OCI-M1 (cell line): ENCODE measurements at regions not wholly inside any gene's neighbourhood (a gene's known extent, or its start where the extent isn't known, plus 50 kb on each side); places are given as distances from the start of the nearest gene placed in this dataset.
A peak's percentile ranks its signal among the peaks of the same experiment; 100 is the strongest.

Experiments
- DNase-seq: peaks from one replicate; lab custom pipeline; 2025; lab: John Stamatoyannopoulos, UW

GRCh38 chr1:82775406-82776000 is 974.8 kb downstream of the ADGRL2 start:
- DNase-seq, result peak; percentile 20

GRCh38 chr1:82762829-82763532 is 962.2 kb downstream of the ADGRL2 start:
- DNase-seq, result peak; percentile 41

GRCh38 chr1:82759035-82759434 is 958.3 kb downstream of the ADGRL2 start:
- DNase-seq, result no peak

- no peak for DNase-seq
Observed at GRCh38 chr1:82755671-82756070, 954.9 kb downstream of the ADGRL2 start.

- DNase-seq, result no peak
Observed at GRCh38 chr1:82755191-82755590, 954.5 kb downstream of the ADGRL2 start.

- DNase-seq, result no peak
Observed at GRCh38 chr1:82752046-82752445, 951.3 kb downstream of the ADGRL2 start.

GRCh38 chr1:82733645-82734044 is 932.9 kb downstream of the ADGRL2 start:
- no peak for DNase-seq

GRCh38 chr1:82731216-82731615 is 930.5 kb downstream of the ADGRL2 start:
- DNase-seq, result no peak

GRCh38 chr1:82728206-82728605 is 927.5 kb downstream of the ADGRL2 start:
- no peak for DNase-seq

GRCh38 chr1:82724246-82724645 is 923.5 kb downstream of the ADGRL2 start:
- no peak for DNase-seq

- DNase-seq, result no peak
Observed at GRCh38 chr1:82722608-82723007, 921.9 kb downstream of the ADGRL2 start.

- DNase-seq, result no peak
Observed at GRCh38 chr1:82721702-82722101, 921.0 kb downstream of the ADGRL2 start.

- no peak for DNase-seq
Observed at GRCh38 chr1:82718719-82719419, 918.1 kb downstream of the ADGRL2 start.

GRCh38 chr1:82710091-82710490 is 909.4 kb downstream of the ADGRL2 start:
- no peak for DNase-seq

GRCh38 chr1:82707681-82708080 is 906.9 kb downstream of the ADGRL2 start:
- no peak for DNase-seq

- DNase-seq, result no peak
Observed at GRCh38 chr1:82706741-82707140, 906.0 kb downstream of the ADGRL2 start.

- DNase-seq, result no peak
Observed at GRCh38 chr1:82704966-82705365, 904.2 kb downstream of the ADGRL2 start.

- peak; percentile 13 for DNase-seq
Observed at GRCh38 chr1:82704393-82704792, 903.7 kb downstream of the ADGRL2 start.

GRCh38 chr1:82703951-82704350 is 903.2 kb downstream of the ADGRL2 start:
- DNase-seq, result no peak

GRCh38 chr1:82700476-82700875 is 899.7 kb downstream of the ADGRL2 start:
- DNase-seq, result no peak

GRCh38 chr1:82697965-82698364 is 897.2 kb downstream of the ADGRL2 start:
- no peak for DNase-seq

GRCh38 chr1:82695443-82695842 is 894.7 kb downstream of the ADGRL2 start:
- no peak for DNase-seq

- DNase-seq, result no peak
Observed at GRCh38 chr1:82690411-82690810, 889.7 kb downstream of the ADGRL2 start.
